GM12875 (cell line): ENCODE measurements at regions not wholly inside any gene's neighbourhood (a gene's known extent, or its start where the extent isn't known, plus 50 kb on each side); places are given as distances from the start of the nearest gene placed in this dataset.

Experiments used
- H3K4me3 ChIP-seq: one replicate; pipeline ENCODE4 v1.5.1; 2011; ENCODE audit warnings: low read depth, low read length, control low read depth
- TF ChIP-seq, protein P1 (sequence below): IDR thresholded peaks from 2 replicates; pipeline ENCODE4 v1.5.1; 2011; ENCODE audit warnings: low read depth, mild to moderate bottlenecking, control low read depth, inconsistent platforms, low read length, moderate library complexity, borderline replicate concordance; ENCODE audit not compliant: insufficient read depth

GRCh38 chr9:91039125-91039834 lies 237.7 kb downstream of the SYK start:
- no peak overlapping the region for H3K4me3 ChIP-seq
- TF ChIP-seq, protein P1, sequence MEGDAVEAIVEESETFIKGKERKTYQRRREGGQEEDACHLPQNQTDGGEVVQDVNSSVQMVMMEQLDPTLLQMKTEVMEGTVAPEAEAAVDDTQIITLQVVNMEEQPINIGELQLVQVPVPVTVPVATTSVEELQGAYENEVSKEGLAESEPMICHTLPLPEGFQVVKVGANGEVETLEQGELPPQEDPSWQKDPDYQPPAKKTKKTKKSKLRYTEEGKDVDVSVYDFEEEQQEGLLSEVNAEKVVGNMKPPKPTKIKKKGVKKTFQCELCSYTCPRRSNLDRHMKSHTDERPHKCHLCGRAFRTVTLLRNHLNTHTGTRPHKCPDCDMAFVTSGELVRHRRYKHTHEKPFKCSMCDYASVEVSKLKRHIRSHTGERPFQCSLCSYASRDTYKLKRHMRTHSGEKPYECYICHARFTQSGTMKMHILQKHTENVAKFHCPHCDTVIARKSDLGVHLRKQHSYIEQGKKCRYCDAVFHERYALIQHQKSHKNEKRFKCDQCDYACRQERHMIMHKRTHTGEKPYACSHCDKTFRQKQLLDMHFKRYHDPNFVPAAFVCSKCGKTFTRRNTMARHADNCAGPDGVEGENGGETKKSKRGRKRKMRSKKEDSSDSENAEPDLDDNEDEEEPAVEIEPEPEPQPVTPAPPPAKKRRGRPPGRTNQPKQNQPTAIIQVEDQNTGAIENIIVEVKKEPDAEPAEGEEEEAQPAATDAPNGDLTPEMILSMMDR: no peak

DNA sequence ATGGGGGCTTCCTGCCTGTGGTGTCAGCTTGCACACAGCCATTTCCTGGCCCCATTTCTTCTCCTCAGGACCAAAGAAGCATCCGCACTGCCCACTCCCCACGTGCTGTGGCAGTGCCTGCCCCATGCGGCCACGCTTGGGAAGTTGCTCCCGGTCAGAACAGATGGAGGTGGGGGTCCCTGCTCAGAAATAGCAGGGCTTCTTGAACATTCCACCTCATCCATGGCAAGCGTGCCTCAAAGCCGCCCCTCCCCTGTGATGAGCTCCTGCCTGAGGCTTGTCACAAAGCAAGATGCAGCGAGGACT lies 238.2 kb downstream of the SYK start:
- TF ChIP-seq, protein P1: no peak
- no peak overlapping the region for H3K4me3 ChIP-seq

GRCh38 chr9:91040371-91041215 lies 239.0 kb downstream of the SYK start:
- TF ChIP-seq, protein P1: no peak
- H3K4me3 ChIP-seq: no peak overlapping the region

DNA sequence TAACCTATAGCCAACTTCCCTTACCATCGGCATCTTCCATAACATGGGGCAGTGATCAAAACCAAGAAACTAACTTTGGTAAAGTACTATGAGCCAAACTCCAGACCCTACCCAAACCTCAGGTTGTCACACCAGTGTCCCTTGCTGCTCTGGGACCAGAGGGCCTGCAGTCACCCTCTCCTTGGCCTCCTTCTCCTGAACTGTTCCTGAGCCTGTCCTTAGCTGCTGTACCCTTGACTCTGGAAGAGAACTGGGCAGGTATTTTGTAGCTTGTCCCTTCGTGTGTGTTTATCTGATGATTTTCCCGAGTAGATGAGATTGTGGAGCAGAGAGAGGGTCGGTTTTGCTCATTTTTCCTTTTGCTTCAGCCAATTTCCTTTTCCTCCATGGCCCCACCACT lies 240.4 kb downstream of the SYK start:
- no peak overlapping the region for H3K4me3 ChIP-seq
- TF ChIP-seq, protein P1: no peak

DNA sequence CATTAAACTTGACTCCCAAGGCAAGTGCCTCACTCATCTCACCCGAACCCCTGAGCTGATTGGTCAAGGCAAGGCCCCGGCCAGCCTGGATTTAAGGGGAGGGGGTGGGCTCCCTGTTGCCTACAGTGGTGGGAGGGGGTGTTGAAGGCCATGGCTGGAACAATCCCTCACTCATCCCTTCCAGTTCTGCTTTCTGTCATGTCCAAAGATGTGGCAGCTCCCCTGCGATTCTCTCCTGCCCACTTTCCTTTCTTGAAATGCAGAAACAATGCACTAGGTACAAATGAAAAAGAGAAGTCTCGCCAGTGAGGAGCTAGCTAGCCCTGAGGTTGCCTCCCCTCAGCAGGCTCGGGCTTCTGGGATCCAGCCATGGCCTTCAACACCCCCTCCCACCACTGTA lies 240.9 kb downstream of the SYK start:
- TF ChIP-seq, protein P1: no peak
- no peak overlapping the region for H3K4me3 ChIP-seq

DNA sequence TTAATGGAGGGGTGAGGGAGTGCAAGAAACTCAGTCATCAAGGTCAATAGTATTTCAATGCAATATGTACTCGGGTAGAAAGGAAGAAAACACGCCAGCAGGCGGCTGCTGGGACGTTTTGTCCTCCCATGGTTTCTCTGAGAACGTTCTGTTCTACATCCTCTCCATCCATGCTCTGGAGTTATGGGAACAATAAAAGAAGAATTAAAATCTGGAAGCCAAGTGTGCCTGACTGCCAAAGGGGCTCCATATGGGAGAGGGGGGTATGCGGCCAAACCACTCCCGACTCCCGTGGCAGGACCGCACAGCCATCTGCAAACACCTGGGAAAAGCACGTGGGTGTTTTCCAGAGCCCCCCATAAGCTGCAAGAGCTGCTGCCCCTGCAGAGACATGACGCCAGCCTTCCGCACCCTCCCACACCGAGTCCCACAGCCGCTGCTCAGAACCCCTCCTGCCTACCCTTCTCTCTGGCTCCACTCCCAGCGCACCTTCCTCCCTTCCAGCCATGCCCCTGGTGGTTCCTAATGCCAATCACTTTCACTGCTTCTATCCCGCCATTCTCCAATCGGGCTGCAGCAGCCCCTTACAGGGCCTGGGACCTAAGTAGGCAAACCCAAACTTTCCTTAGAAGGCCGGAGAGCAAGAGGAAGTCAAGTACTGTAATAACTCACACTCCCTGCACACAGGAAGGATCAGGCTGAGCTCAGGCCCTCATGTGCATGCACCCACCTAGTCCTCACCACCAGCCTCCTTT lies 241.6 kb downstream of the SYK start:
- TF ChIP-seq, protein P1: no peak
- no peak overlapping the region for H3K4me3 ChIP-seq
